ENCODE measurements at regions not wholly inside any gene's neighbourhood (a gene's known extent, or its start where the extent isn't known, plus 50 kb on each side); places are given as distances from the start of the nearest gene placed in this dataset.

DNA sequence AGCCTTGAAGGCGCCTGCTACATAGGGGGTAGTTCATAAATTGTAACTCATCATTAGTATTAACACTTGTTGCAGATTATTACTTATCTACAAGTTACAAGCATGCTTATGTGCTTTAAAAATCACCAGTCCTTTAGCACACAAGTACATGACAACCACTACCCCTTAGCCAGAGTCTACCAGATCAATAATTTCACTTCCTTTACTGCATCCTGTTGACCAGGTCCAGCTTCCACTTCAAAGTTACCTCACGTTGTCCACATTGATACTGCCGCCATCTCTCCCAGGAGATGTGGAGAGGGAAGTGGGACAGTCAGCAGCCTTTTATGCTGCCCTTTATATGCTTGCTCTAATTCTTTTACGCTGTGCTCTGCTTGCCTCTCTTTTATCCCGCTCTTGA lies 231.3 kb upstream of the CXXC4 start:
- H3K36me3 ChIP-seq: no peaks in the 10 kb centered on the region
- H3K27me3 ChIP-seq: no peaks in the 10 kb centered on the region
- H3K4me1 ChIP-seq: no peaks in the 10 kb centered on the region
- H3K9me3 ChIP-seq: no peaks in the 10 kb centered on the region
- TF ChIP-seq, protein P1, sequence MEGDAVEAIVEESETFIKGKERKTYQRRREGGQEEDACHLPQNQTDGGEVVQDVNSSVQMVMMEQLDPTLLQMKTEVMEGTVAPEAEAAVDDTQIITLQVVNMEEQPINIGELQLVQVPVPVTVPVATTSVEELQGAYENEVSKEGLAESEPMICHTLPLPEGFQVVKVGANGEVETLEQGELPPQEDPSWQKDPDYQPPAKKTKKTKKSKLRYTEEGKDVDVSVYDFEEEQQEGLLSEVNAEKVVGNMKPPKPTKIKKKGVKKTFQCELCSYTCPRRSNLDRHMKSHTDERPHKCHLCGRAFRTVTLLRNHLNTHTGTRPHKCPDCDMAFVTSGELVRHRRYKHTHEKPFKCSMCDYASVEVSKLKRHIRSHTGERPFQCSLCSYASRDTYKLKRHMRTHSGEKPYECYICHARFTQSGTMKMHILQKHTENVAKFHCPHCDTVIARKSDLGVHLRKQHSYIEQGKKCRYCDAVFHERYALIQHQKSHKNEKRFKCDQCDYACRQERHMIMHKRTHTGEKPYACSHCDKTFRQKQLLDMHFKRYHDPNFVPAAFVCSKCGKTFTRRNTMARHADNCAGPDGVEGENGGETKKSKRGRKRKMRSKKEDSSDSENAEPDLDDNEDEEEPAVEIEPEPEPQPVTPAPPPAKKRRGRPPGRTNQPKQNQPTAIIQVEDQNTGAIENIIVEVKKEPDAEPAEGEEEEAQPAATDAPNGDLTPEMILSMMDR (IDR thresholded peaks at IDR 0.05): no peak
- H3K27ac ChIP-seq: no peak overlapping the region
- no peak for DNase-seq (ENCODE audit: low spot score in 2 of 2)
- H3K4me3 ChIP-seq: no peak overlapping the region
- intact Hi-C loops (cut with DNase I): no loop called here

DNA sequence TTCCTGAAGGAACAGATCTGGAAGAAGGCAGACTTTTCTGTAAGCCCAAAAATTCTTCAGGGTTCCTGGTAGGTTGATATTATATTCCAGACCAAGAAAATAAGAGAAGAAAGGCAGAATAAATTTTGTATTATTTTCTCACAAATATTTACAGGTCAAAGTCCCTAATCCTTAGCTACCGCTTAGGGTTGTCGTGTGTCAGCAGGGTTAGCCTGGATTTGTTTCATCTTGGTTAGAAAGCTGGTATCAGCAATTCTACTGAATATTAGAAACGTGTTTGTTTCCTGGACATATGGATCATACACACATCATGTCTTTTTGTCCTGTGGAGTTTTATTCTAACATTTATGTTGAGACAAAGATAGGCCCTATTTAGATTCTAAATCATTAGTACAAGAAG lies 232.9 kb upstream of the CXXC4 start:
- Histone ChIP-seq H3K4me3 (no peak overlapping the region), H3K4me1 (no peaks in the 10 kb centered on the region), H3K27ac (no peak overlapping the region), H3K9me3 (no peaks in the 10 kb centered on the region), H3K36me3 (no peaks in the 10 kb centered on the region), H3K27me3 (no peaks in the 10 kb centered on the region)
- TF ChIP-seq, protein P1 (IDR thresholded peaks at IDR 0.05): no peak
- DNase-seq (ENCODE audit: low spot score in 2 of 2): no peak
- intact Hi-C loops (cut with DNase I): no loop called here

- Histone ChIP-seq H3K27ac (no peak overlapping the region), H3K27me3 (no peaks in the 10 kb centered on the region), H3K4me1 (no peaks in the 10 kb centered on the region), H3K9me3 (no peaks in the 10 kb centered on the region), H3K4me3 (no peak overlapping the region), H3K36me3 (no peaks in the 10 kb centered on the region)
- no peak for DNase-seq (ENCODE audit: low spot score in 2 of 2)
- TF ChIP-seq, protein P1 (IDR thresholded peaks at IDR 0.05): no peak
- intact Hi-C loops (cut with DNase I): no loop called here
Observed at GRCh38 chr4:104728380-104729122, 233.9 kb upstream of the CXXC4 start.

DNA sequence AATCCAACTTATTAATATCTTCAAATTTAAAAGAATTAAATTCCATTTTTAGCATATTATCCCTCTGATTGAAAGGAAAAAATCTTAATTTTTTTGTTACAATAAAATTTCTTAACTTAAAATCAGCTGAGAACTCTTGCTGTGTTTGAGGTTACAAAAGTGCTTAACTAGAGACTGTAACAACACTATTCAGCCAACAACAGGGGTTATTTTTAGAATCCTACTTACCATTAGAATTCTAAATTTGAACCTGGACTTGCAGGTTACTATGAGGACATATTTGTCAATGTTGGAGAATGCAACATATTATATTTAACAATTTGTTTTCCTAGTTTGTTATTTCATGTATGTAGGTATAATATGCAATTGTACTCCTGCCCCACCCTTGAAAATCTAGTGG lies 238.1 kb upstream of the CXXC4 start:
- Histone ChIP-seq H3K4me3 (no peak overlapping the region), H3K36me3 (no peaks in the 10 kb centered on the region), H3K27ac (no peak overlapping the region), H3K9me3 (no peaks in the 10 kb centered on the region), H3K4me1 (no peaks in the 10 kb centered on the region), H3K27me3 (no peaks in the 10 kb centered on the region)
- intact Hi-C loops (cut with DNase I): no loop called here
- DNase-seq (ENCODE audit: low spot score in 2 of 2): no peak
- TF ChIP-seq, protein P1 (IDR thresholded peaks at IDR 0.05): no peak

DNA sequence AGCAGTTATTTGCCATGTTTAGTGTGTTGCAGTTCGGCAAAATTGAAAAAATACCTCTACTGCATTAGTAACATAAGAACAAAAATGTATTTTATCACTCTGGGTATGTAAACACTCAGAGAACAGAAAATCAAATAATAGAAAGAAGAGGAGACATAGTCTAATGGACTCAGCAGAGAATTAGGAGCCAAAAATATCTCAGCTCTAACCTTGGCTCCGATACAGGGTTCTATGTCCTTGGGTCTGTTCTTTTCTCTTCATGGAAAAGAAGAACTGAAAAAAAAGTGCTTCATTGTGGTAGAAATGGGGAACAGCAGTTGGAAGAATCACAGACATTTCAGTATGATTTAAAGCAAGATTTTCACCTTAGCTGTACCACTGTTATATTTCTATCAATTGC lies 240.5 kb upstream of the CXXC4 start:
- H3K9me3 ChIP-seq: no peaks in the 10 kb centered on the region
- intact Hi-C loops (cut with DNase I): no loop called here
- H3K4me3 ChIP-seq: no peak overlapping the region
- no peak for DNase-seq (ENCODE audit: low spot score in 2 of 2)
- no peaks in the 10 kb centered on the region for H3K27me3 ChIP-seq
- no peaks in the 10 kb centered on the region for H3K4me1 ChIP-seq
- TF ChIP-seq, protein P1 (IDR thresholded peaks at IDR 0.05): no peak
- H3K36me3 ChIP-seq: no peaks in the 10 kb centered on the region
- H3K27ac ChIP-seq: no peak overlapping the region

GRCh38 chr4:104740161-104740560 lies 245.5 kb upstream of the CXXC4 start:
- H3K27me3 ChIP-seq: no peaks in the 10 kb centered on the region
- H3K4me3 ChIP-seq: no peak overlapping the region
- H3K27ac ChIP-seq: no peak overlapping the region
- H3K4me1 ChIP-seq: no peaks in the 10 kb centered on the region
- no peaks in the 10 kb centered on the region for H3K9me3 ChIP-seq
- TF ChIP-seq, protein P1 (IDR thresholded peaks at IDR 0.05): no peak
- DNase-seq (ENCODE audit: low spot score in 2 of 2): no peak
- H3K36me3 ChIP-seq: no peaks in the 10 kb centered on the region
- intact Hi-C loops (cut with DNase I): no loop called here
